ENCODE measurements at regions not wholly inside any gene's neighbourhood (a gene's known extent, or its start where the extent isn't known, plus 50 kb on each side); places are given as distances from the start of the nearest gene placed in this dataset.
"Not testable (repeated sequence)": the region's sequence is repeated elsewhere in the genome, so short reads cannot be mapped to it uniquely, and the experiment has no call there.

DNA sequence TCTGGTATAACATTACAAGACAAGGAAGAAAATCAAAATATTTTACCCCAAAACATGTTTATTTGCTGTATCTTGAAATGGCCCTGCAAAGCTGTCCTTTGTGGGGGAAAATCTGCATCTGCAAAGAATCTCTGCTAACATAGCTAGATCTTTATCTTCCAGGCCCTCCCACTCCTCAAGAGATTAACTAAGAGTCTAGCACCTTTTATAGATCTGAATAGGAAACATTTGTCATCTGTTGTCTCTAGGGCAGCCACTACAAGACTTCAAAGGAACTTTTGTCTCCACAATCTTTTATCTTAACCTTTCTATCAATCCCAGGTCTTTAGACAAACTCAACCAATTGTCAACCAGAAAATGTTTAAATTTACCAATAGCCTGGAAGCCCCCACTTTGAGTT, 427.6 kb upstream of the ID2 start:
- not testable (repeated sequence) for DNase-seq (ENCODE audit: low read depth)

DNA sequence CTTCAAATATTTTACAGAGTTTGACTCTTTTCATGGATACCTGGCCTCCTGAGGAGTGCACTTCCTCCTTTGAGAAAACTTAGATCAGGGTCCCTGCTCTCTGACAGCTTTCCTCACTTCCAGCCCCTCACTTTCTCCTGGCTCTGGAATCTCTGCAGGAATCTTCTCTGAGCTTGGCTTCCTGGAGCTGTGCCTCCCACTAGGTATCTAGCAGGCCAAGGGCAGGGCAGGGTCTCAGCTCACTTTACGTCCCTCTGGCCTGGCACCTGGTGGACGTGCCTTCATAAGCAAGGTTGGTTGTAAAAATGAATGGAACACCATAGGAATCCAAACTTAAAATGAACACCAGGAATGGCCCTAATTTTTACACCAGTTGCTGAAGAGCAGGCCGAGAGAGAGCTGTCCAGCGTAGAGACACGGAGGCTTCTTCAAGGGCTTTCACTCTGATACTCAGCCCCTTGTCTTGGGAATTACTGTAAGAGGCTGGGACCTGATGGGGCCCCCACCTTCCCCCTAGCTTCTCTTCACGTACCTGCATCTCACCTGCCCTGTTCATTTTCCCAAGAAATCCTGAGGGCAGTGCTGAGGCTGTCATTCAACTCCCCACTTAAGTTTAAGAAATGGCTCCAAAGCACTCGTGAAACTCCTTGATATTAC, 426.9 kb upstream of the ID2 start:
- DNase-seq (ENCODE audit: low read depth), result no peak

DNA sequence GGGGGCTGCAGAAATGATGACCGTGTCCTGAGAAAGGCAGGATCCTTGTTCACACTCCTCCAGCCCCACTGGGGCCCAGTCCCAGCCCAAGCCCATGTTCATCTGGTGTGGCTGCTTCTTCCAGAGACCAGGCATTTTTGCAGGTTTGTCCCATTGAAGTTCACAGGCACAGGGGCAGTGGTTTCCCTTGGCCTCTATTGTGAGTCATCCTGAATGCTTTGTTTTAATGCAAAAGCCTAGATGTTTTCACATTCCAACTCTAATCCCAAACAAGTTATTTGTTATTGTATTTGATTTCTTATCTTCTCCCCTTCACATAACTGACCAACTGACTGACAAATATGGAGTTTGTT, 426.4 kb upstream of the ID2 start:
- no peak for DNase-seq (ENCODE audit: low read depth)

DNA sequence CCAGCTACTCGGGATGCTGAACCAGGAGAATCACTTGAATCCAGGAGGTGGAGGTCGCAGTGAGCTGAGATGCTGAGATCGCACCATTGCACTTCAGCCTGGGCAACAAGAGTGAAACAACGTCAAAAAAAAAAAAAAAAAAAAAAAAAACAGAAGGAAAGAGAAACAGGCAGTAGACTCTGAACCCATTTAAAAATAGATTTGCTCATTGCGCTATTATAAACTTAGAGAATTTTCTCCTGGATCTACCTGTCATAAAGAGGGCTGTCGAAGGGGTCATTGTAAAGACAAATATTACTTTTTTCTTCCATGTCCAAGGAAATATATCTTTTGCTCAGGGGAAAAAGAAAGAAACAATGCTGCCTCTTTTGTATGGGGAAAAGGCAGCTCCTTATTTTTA, 425.0 kb upstream of the ID2 start:
- DNase-seq (ENCODE audit: low read depth), result no peak

DNA sequence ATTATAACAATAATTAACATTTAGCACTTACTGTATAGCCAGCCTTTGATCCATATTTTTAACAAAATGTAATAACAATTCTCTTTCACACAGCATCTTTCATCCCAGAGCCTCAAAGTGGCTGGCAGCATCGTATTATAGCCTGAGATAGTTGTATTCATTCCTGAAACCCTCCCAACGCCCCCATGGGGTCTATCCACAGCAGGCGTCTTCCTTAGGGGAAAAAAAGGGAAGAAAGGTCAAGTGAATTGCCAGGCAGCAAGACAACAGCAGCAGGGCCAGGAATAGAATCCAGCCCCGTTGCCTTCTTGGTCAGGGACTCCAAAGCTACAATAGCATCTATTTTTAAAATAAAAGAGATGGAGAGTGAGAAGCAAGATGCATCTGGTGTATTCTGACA, 424.4 kb upstream of the ID2 start:
- DNase-seq (ENCODE audit: low read depth), result no peak

DNA sequence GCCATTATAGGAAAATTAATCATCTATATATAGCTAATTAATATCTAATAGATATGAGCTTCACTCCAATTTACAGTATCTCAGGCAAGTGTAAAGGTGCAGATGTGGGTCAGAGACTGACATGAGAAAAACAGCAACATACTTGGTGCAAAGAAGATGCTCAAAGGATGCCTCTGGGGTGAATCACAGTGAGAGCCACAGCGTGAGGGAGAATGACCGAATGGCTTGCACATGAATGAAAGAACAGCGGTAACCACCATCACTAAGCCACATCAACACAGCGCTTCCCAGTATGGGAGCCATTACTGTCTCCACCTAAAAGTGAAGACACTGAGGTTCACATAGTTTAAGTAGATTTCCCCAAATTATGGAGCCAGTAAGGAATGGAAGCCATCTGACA, 423.4 kb upstream of the ID2 start:
- DNase-seq (ENCODE audit: low read depth), result no peak

DNA sequence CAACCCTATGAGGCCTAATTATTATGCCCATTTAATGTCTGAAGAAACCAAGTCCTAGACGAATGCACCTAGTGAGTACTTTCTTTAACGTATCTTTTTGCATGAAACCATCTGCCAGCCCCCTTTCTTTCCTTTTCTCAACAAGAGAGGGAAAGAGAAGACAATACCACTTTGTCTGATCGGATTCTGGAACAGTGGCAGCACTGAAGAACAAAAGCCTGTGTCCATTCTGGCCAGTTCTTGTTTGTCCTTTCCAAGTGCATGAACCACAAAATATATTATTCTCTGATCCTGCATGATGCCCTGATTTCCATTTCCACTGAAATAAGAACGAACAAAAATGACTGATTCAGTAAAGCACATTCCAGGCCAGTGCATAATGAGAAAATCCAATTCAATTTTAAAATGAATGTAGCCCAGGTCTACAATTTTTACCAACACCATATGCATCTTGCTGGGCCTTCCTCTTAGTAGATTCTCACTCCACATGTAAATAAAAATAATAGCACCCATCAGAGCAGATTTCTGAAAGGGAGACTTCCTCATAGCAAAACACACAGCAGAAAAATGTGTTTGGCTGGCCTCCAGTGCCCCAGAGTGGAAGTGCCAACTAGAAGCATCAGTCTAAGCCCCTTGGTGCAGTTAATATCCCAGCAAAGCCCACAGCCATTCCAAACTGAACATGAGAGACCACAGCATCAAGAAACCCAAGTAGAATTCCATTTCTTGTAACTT, 422.6 kb upstream of the ID2 start:
- no peak for DNase-seq (ENCODE audit: low read depth)

DNA sequence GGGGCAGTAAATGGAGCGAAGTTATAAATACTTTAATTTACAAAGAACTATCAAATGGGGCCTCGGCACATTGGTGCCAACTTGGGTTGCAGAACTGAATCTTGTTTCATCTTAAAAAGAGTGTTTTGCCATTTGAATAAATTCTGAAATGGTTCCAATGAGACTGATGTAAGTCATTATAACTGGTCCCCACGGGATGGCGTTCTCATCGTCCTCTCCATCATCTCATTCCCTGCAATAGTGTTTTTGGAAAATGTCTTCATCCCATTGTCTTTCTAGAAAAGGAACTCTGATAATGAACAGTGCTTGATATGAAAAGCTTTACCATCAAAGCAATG, 422.0 kb upstream of the ID2 start:
- no peak for DNase-seq (ENCODE audit: low read depth)

DNA sequence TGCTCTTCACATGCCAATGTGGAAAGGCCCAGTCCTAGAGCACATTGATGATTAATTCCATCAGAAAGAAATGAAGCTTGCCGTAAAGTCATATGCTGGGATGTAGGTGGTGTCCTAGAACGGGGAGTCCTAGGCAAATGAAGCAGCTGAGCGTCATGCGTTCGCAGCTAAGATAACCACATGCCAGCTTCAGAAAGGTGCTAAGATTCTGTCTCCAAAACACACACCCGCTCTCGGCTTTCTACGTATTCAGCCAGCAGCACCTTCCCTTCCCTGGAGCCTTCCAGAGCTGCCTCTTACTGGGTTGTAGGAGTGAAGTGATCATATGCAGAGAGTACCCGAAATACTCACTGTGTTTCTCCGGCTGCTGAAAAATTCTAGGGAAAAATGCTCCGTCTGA, 421.6 kb upstream of the ID2 start:
- DNase-seq (ENCODE audit: low read depth), result no peak

DNA sequence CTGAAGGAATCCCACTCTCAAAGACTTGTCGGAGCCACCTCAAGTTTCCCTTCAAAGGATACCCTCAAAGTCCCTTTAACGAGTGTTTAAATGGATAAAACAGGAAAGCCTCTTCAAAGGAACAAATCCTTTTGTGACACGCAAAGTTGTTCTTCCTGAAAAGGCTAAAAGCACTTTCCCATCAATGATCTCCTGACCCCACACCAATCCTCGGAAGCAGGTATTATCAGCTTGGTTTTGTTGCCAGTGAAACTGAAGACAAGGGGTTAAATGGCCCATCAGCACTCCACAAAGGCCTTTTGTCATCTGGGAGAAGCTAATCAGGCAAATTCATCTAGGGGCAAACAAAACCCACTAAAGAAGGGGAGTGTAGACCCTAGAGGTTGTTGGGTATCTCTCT, 418.0 kb upstream of the ID2 start:
- DNase-seq (ENCODE audit: low read depth), result no peak

DNA sequence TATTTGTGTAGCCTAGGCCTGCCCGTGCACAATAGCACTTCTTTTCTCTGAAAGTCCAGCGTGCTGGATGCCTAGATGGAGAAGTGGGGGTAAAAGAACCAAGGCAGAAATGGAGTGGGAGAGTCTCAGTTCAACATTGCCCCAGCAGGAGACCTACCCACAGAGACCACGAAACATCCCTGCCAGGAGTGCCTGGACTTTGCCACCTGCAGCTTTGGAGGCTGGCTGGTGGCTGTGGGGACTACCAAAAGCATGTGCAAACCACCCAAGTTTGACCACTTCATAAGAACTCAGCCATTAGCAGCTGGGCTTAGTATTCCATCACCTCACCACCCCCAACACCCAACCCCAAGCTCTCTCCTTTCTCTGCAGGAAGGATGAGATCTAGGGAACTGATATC, 416.9 kb upstream of the ID2 start:
- DNase-seq (ENCODE audit: low read depth), result no peak

DNA sequence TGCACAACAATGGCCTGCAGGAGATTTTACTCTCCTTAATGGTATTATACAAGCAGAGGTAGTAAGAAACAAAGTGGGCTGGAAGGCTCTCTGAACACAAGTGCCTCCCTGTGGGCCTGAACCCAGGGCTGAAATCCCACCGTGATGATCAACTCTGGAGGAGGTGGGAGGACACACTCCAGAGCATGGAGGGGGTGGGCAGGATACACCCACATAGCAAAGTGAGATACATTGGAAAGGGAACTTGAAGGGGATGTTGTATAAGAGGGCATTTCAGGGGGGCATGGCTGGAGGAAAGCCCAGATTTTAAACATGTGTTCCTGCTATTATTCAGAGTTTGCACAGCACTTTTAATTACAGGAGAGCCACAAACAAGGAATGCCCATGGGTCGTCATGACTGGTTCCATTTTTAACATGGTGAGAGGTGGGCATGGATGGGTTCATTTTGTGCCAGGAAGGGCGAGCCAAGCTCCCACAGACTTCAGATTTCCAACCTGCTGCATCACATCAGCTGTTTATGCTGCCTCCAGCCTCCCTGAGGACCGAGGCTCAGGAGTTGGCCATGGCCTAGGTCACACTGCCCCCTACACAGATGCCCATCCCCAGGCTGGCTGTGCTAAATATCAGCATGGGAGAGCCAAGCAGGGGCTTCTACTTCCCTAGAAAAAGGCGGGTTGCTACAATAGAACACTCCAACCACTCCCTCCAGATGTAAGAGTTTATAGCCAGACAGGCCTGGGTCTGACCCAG, 416.2 kb upstream of the ID2 start:
- no peak for DNase-seq (ENCODE audit: low read depth)

DNA sequence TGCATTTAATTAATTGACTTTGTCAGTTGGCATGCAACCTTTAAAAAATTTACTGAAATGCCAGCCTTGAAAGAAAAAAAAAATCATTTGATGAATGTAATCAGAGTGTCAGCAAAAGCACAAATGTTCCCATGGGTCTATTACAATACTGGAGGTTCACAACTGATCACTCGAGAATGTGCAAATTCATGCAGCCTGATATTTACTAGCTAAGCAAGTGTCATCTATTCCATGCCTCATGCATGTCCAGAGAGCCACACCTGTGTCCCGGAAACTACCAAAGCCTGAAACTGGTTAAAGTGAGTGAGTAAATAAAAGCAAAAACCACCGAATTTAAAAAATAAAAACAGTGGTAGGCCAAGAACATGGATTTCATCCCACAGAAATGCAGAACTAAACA, 415.3 kb upstream of the ID2 start:
- no peak for DNase-seq (ENCODE audit: low read depth)

DNA sequence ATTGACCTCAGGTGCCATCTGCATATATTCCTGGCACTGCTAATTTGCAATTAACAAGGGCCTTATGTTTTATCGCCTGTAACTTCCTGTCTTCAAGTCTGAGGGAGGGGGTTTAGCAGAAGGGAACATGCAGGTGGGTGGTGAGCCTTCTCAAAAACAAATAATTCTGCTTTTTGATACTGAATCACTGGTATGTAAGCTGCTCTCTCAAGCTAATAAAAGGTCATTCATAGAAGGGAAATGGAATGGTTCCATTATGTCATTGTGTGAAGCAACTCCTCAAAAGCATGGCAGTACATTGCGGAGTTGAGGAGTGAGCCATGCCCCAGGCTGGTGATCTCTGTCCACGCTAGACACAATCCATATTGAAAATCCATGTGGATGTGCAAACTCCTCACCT, 414.8 kb upstream of the ID2 start:
- no peak for DNase-seq (ENCODE audit: low read depth)

DNA sequence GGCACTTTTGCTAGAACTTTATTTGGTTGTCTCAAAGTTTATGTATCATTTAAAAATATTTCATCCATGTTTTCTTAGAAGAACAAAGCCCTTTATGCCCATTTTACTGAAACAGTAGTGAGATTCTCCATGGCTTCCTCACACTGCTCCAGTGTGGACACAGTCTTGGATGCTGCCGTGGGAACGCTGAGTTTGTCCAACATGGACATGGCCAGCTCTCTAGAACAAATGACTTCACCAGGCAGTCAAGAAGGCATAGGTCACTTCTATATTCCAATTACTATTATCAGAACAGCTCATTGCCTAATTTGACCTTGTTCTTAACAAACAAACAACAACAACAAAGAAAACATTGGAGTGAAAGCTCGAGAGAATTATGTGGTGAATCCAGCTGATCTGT, 414.1 kb upstream of the ID2 start:
- DNase-seq (ENCODE audit: low read depth), result no peak

DNA sequence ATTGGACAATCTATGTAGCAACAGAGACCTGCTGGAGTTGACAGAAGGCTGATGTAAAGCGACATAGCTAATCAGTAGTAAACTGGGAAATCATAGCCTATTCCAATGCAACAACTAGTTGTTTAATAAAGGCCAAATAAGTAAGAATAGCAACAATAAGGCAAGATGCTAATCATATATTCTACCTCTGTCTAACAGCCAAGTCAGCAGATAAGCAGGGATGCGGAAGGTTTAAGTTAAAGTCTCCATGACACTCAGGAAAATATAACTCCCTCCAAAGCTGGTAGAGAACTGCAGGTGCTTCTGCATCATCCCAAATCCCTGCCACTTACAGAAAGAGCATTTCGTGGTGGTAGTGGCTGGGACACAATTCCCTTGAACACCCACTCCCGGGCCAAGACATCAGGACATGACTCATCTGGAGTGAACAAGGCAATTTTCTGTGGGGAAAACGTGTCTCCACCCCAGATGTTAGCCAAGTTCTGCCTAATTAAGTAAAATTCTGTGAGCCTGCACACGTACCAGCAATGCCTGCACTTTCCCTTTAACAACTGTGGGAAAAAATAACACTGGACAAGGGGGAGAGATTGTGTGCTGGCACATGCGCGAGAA, 413.6 kb upstream of the ID2 start:
- DNase-seq (ENCODE audit: low read depth), result no peak

DNA sequence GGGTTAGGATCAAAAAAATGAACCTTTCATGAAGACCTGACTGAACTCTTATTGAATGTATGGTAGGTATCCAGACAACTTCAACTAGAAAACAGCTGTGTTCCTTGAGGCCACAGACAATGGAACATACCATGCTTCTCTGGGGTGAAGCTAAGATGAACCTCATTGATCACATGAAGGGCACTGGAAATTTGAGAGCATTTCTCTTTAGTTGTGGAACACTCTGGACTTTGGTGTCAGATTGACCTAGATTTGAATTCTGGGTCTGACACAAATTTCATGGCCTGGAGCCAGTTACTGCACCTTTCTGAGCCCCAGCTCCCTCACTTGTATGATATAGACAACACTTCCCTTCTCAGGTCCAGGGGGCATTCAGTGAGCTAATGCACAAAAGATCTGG, 411.2 kb upstream of the ID2 start:
- DNase-seq (ENCODE audit: low read depth), result no peak

DNA sequence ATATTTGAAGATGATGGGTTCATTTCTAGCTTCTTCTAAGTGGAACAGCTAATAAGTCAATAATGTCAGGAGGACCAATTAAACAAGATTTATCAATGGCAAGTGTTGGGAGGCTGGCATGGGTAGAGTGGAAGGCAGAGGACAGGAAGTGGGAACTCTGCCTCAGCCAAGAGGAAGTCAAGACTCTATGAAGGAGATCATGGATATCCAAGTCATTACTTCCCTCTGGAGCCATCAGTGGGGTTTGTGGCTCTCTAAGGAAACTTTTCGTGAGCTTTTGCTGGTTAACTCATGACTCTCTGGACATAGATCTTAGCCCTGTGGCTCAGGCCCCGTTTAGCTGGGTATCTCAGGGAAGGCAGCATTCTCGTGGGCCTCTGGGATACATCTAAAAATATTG, 410.4 kb upstream of the ID2 start:
- DNase-seq (ENCODE audit: low read depth), result no peak

DNA sequence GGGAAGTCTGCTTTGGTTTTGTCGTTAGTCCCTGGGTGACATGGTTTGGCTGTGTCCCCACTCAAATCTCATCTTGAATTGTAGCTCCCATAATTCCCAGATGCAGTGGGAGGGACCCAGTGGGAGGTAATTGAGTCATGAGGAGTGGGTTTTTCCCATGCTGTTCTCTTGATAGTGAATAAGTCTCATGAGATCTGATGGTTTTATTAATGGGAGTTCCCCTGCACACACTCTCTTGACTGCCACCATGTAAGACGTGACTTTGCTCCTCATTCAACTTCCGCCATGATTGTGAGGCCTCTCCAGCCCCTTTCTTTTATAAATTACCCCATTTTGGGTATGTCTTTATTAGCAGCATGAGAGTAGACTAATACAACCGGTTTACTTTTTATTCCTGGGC, 405.8 kb upstream of the ID2 start:
- no peak for DNase-seq (ENCODE audit: low read depth)

DNA sequence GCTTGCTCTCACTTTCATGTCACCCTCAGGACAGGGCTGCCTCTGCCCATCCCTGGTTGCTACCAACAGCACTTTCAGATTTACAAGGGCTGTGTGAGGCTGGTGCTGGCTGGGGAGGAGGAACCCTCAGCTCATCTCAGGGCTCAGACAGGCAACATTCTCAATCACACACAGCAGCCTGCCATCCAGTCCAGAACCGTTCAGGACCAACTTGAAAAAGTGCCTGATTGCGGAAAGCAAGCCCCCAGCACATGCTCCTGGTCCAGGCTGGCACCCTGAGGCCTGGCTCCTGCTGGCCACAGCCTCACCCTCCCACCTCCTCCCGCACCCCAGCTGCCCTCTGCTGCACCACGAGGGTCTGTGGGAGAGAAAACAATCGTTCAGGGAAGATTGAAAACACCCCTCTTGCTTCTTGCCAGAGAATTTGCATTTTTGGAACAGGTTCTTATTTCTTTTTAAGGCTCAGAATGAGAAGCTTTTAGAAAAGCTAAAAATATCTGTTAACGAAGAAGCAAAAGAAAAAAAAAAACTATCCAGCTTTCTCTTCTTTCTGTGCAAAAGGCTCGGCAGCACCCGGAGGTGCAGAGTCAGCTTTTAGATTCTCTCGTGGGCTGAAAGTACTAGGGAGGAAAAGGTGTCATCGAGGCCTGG, 403.8 kb upstream of the ID2 start:
- DNase-seq (ENCODE audit: low read depth), result no peak

DNA sequence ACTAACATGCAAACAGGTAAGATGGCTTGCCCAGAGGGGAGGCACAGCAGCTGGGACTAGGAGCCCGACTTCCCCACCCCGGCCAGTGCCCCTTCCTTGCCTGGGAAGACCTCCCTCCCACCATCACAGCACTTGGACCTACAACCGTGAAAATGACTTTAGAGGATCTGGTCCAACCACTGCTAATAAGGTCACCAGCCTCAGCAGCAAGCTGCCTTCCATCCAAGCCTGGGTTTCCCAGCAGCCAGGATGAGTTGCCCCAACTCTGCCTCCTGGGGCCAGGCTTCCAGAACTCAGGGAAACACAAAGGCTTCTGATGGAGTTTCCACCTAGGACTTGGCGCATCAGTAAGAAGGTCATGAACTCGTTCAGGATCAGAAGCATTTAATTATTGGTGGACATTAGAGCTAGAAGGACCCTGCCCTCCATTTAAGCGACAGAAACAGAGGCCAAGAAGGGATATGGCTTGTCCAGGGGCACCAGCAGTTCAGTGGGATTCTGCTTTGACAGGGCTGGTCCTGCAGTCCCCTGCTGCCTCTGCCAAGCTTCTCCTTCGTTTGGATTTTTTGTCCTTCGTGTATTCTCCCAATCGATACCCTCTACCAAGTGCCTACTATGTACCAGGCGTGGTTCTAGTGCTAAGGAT, 403.0 kb upstream of the ID2 start:
- no peak for DNase-seq (ENCODE audit: low read depth)

DNA sequence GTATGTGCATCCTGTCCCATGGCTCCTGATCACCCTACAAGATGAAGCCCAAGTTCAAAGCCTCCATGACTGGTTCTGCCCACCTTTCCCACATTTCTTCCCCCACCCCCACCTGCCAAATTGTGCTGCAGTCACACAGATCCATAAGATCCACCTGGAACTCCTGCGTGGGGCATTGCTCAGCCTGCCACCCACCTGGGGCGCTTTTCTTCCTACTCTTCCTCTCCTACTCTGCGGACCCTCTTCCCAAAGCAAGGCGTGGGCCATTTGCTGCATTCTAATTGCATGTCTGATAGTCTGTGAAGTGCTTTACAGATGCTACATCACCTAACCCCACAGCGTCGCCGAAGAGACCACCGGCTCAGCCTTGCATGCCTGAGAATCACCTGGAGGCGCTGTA, 402.4 kb upstream of the ID2 start:
- no peak for DNase-seq (ENCODE audit: low read depth)

Measured in ELR (cell line).